ENCODE measurements at regions not wholly inside any gene's neighbourhood (a gene's known extent, or its start where the extent isn't known, plus 50 kb on each side); places are given as distances from the start of the nearest gene placed in this dataset.
"Not testable (repeated sequence)": the region's sequence is repeated elsewhere in the genome, so short reads cannot be mapped to it uniquely, and the experiment has no call there.

GRCh38 chr12:70070494-70071007 lies 172.7 kb upstream of the CNOT2 start:
- DNase-seq, result no peak

- DNase-seq, result no peak
Measured at GRCh38 chr12:70074510-70074909, 168.7 kb upstream of the CNOT2 start.

- DNase-seq, result no peak
Measured at GRCh38 chr12:70077441-70077840, 165.8 kb upstream of the CNOT2 start.

GRCh38 chr12:70078161-70078560 lies 165.1 kb upstream of the CNOT2 start:
- no peak for DNase-seq

- DNase-seq, result no peak
Measured at GRCh38 chr12:70080566-70080965, 162.7 kb upstream of the CNOT2 start.

- no peak for DNase-seq
Measured at GRCh38 chr12:70082997-70083676, 160.1 kb upstream of the CNOT2 start.

GRCh38 chr12:70083677-70084020 lies 159.6 kb upstream of the CNOT2 start:
- DNase-seq, result no peak

- not testable (repeated sequence) for DNase-seq
Measured at GRCh38 chr12:70086372-70086771, 156.9 kb upstream of the CNOT2 start.

GRCh38 chr12:70091021-70091521 lies 152.2 kb upstream of the CNOT2 start:
- no peak for DNase-seq

GRCh38 chr12:70094467-70094866 lies 148.8 kb upstream of the CNOT2 start:
- DNase-seq, result no peak

GRCh38 chr12:70096759-70097410 lies 146.3 kb upstream of the CNOT2 start:
- DNase-seq, result no peak

- DNase-seq, result no peak
Measured at GRCh38 chr12:70101064-70101463, 142.2 kb upstream of the CNOT2 start.

GRCh38 chr12:70106347-70106746 lies 136.9 kb upstream of the CNOT2 start:
- DNase-seq, result no peak

GRCh38 chr12:70110085-70110484 lies 133.1 kb upstream of the CNOT2 start:
- DNase-seq, result no peak

- DNase-seq, result no peak
Measured at GRCh38 chr12:70117670-70118069, 125.6 kb upstream of the CNOT2 start.

GRCh38 chr12:70120970-70121369 lies 122.3 kb upstream of the CNOT2 start:
- DNase-seq, result no peak

- no peak for DNase-seq
Measured at GRCh38 chr12:70121562-70121961, 121.7 kb upstream of the CNOT2 start.

GRCh38 chr12:70122804-70123203 lies 120.4 kb upstream of the CNOT2 start:
- DNase-seq, result no peak

- DNase-seq, result no peak
Measured at GRCh38 chr12:70149013-70149412, 94.2 kb upstream of the CNOT2 start.

- DNase-seq, result no peak
Measured at GRCh38 chr12:70149665-70150064, 93.6 kb upstream of the CNOT2 start.

GRCh38 chr12:70150230-70150629 lies 93.0 kb upstream of the CNOT2 start:
- no peak for DNase-seq

GRCh38 chr12:70151993-70152392 lies 91.2 kb upstream of the CNOT2 start:
- no peak for DNase-seq

GRCh38 chr12:70154087-70154638 lies 89.1 kb upstream of the CNOT2 start:
- DNase-seq, result no peak

GRCh38 chr12:70154960-70155589 lies 88.2 kb upstream of the CNOT2 start:
- DNase-seq, result no peak
